ENCODE measurements at regions not wholly inside any gene's neighbourhood (a gene's known extent, or its start where the extent isn't known, plus 50 kb on each side); places are given as distances from the start of the nearest gene placed in this dataset.

GRCh38 chr10:120253131-120253530 is 203.9 kb upstream of the PLPP4 start:
- Mint-ChIP-seq H3K36me3 (no peaks in the 10 kb centered on the region), H3K4me3 (no peak overlapping the region), H3K27me3 (ENCODE audit: low read depth) (no peaks in the 10 kb centered on the region; the same call in 1 of the 2 replicates), H3K27ac (no peak overlapping the region), H3K4me1 (no peaks in the 10 kb centered on the region), H3K9me3 (peaks cover 8% of the 10 kb centered on the region; the same call in 1 of the 2 replicates)
- ChIA-PET POLR2A (no interaction called here), CTCF (interaction anchor here (1.4 kb wide), 1 partner anchor 32 kb away, joined by 3 read pairs; no protein-coding TSS in a partner anchor)
- no peak for DNase-seq (ENCODE audit: low spot score)
- ATAC-seq: no peak
- TF ChIP-seq ATF2 (CRISPR knock-in tag; IDR thresholded peaks at IDR 0.05; ENCODE audit: borderline replicate concordance, low read depth) (no peak), CDX4 (CRISPR knock-in tag; IDR thresholded peaks at IDR 0.05; ENCODE audit: borderline replicate concordance) (no peak), NR2C2 (CRISPR knock-in tag; IDR thresholded peaks at IDR 0.05) (no peak), CTCF (IDR thresholded peaks at IDR 0.05) (no peak), JUN (CRISPR knock-in tag; IDR thresholded peaks at IDR 0.05) (no peak), NFE2L1 (CRISPR knock-in tag; IDR thresholded peaks at IDR 0.05) (no peak), ZNF138 (CRISPR knock-in tag; conservative IDR thresholded peaks at IDR 0.05) (no peak), EMX1 (CRISPR knock-in tag; IDR thresholded peaks at IDR 0.05) (no peak), STAT6 (CRISPR knock-in tag; conservative IDR thresholded peaks at IDR 0.05; ENCODE audit: low read depth) (no peak), IRF1 (CRISPR knock-in tag; IDR thresholded peaks at IDR 0.05) (no peak), RELA (CRISPR knock-in tag; IDR thresholded peaks at IDR 0.05; ENCODE audit: borderline replicate concordance) (no peak), ZNF396 (CRISPR knock-in tag; IDR thresholded peaks at IDR 0.05; ENCODE audit: borderline replicate concordance) (no peak), NR1H2 (CRISPR knock-in tag; IDR thresholded peaks at IDR 0.05) (no peak), HMGA2 (CRISPR knock-in tag; IDR thresholded peaks at IDR 0.05) (no peak), NR3C1 (CRISPR knock-in tag; conservative IDR thresholded peaks at IDR 0.05; ENCODE audit: low read depth) (no peak), ZNF423 (CRISPR knock-in tag; IDR thresholded peaks at IDR 0.05) (no peak)
- TF ChIP-seq, protein P1, sequence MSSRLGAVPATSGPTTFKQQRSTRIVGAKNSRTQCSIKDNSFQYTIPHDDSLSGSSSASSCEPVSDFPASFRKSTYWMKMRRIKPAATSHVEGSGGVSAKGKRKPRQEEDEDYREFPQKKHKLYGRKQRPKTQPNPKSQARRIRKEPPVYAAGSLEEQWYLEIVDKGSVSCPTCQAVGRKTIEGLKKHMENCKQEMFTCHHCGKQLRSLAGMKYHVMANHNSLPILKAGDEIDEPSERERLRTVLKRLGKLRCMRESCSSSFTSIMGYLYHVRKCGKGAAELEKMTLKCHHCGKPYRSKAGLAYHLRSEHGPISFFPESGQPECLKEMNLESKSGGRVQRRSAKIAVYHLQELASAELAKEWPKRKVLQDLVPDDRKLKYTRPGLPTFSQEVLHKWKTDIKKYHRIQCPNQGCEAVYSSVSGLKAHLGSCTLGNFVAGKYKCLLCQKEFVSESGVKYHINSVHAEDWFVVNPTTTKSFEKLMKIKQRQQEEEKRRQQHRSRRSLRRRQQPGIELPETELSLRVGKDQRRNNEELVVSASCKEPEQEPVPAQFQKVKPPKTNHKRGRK (CRISPR knock-in tag; IDR thresholded peaks at IDR 0.05; ENCODE audit: borderline replicate concordance): no peak

DNA sequence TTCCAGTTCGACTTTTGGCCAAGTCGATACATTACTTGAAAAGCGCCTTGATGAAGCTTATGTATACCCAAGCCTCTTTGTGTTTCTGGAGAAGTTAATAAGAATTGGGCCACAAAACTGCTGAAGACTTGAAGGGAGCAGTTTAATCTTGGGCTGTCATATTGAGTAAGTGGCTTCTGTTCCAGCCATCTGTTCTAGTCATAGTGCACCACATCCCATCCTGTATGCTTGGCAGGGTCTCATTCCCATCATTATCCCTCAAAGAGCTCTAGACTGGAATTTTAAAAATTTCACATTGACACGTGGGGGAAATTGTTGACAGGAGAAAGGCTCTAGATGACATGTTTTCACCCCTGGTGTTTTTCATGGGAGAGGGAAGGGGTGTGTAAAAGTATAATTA is 196.6 kb upstream of the PLPP4 start:
- DNase-seq (ENCODE audit: low spot score) (no peak), ATAC-seq (no peak)
- H3K4me1 Mint-ChIP-seq: no peaks in the 10 kb centered on the region; the same call in 1 of the 2 replicates
- ChIA-PET CTCF (no interaction called here), POLR2A (no interaction called here)
- no peaks in the 10 kb centered on the region for H3K36me3 Mint-ChIP-seq
- no peaks in the 10 kb centered on the region for H3K9me3 Mint-ChIP-seq
- no peaks in the 10 kb centered on the region for H3K27me3 Mint-ChIP-seq (ENCODE audit: low read depth)
- no peak overlapping the region for H3K4me3 Mint-ChIP-seq
- no peak overlapping the region for H3K27ac Mint-ChIP-seq
- TF ChIP-seq TP53 (CRISPR knock-in tag; IDR thresholded peaks at IDR 0.05) (no peak), CDX4 (CRISPR knock-in tag; IDR thresholded peaks at IDR 0.05; ENCODE audit: borderline replicate concordance) (no peak), EMX1 (CRISPR knock-in tag; IDR thresholded peaks at IDR 0.05) (no peak), NFE2L1 (CRISPR knock-in tag; IDR thresholded peaks at IDR 0.05) (no peak), ZNF138 (CRISPR knock-in tag; conservative IDR thresholded peaks at IDR 0.05) (no peak), JUN (CRISPR knock-in tag; IDR thresholded peaks at IDR 0.05) (no peak), GTF2I (CRISPR knock-in tag; conservative IDR thresholded peaks at IDR 0.05) (no peak), TCF7 (CRISPR knock-in tag; IDR thresholded peaks at IDR 0.05; ENCODE audit: low read depth) (no peak), KAT7 (CRISPR knock-in tag; IDR thresholded peaks at IDR 0.05; ENCODE audit: borderline replicate concordance) (no peak), CBFB (CRISPR knock-in tag; IDR thresholded peaks at IDR 0.05; ENCODE audit: low read depth) (no peak), CREM (CRISPR knock-in tag; IDR thresholded peaks at IDR 0.05) (no peak), ZNF396 (CRISPR knock-in tag; IDR thresholded peaks at IDR 0.05; ENCODE audit: borderline replicate concordance) (no peak), FOXJ3 (CRISPR knock-in tag; IDR thresholded peaks at IDR 0.05; ENCODE audit: borderline replicate concordance) (no peak)
